ENCODE measurements at regions not wholly inside any gene's neighbourhood (a gene's known extent, or its start where the extent isn't known, plus 50 kb on each side); places are given as distances from the start of the nearest gene placed in this dataset.

DNA sequence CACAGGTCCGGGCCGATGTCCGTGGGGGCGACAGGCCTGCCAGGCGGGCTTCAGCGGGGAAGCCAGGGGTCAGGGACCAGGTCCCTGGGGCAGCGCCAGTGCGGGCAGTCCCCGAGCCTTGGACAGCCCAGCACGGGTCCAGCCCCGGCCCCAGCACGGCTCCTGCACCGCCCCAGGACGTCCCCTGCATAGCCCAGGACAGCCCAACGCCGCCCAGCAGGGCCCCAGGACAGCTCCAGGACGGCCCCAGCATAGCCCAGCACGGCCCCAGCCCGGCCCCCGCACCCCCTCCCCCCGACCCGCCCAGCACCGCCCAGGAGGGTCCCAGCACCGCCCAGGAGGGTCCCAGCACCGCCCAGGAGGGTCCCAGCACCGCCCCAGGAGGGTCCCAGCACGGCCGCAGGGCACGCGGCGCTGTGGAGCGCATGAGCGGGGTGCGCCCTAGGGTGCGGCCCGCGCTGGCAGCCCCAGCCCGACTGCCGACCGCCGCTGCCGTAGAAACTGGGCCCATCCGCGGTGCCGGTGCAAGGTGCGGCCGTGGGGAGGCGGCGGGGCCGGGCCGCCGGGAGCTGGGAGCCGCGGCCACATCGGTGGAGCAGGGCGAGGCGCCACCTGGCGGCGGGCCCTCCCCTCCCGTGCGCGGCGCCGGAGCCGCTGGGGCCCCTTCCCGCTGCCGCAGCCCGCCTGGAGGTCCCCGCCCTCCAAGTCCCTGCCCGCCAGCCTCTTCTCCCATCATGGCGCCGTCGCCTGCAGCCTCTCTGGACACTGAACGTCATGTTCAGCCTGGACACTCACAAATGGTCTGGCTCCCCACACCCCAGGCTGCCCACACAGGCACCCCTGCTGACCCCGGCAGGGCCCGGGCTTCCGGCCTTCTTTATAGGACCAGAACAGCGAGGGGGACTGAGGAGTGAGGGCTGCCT, 106.8 kb upstream of the NKX1-1 start:
- TF ChIP-seq, protein P1, sequence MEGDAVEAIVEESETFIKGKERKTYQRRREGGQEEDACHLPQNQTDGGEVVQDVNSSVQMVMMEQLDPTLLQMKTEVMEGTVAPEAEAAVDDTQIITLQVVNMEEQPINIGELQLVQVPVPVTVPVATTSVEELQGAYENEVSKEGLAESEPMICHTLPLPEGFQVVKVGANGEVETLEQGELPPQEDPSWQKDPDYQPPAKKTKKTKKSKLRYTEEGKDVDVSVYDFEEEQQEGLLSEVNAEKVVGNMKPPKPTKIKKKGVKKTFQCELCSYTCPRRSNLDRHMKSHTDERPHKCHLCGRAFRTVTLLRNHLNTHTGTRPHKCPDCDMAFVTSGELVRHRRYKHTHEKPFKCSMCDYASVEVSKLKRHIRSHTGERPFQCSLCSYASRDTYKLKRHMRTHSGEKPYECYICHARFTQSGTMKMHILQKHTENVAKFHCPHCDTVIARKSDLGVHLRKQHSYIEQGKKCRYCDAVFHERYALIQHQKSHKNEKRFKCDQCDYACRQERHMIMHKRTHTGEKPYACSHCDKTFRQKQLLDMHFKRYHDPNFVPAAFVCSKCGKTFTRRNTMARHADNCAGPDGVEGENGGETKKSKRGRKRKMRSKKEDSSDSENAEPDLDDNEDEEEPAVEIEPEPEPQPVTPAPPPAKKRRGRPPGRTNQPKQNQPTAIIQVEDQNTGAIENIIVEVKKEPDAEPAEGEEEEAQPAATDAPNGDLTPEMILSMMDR (IDR thresholded peaks at IDR 0.05; ENCODE audit: insufficient read depth, low read length, poor library complexity, severe bottlenecking) = no peak
- H3K36me3 ChIP-seq (ENCODE audit: control insufficient read depth, insufficient read depth, low read length) = no peaks in the 10 kb centered on the region
- H3K27me3 ChIP-seq (replicated peaks; ENCODE audit: control insufficient read depth, insufficient read depth, low read length) = no peaks in the 10 kb centered on the region
- DNase-seq (ENCODE audit: extremely low read depth, insufficient read length) = no peak
- H3K4me3 ChIP-seq (replicated peaks; ENCODE audit: low read depth, low read length) = no peak overlapping the region

DNA sequence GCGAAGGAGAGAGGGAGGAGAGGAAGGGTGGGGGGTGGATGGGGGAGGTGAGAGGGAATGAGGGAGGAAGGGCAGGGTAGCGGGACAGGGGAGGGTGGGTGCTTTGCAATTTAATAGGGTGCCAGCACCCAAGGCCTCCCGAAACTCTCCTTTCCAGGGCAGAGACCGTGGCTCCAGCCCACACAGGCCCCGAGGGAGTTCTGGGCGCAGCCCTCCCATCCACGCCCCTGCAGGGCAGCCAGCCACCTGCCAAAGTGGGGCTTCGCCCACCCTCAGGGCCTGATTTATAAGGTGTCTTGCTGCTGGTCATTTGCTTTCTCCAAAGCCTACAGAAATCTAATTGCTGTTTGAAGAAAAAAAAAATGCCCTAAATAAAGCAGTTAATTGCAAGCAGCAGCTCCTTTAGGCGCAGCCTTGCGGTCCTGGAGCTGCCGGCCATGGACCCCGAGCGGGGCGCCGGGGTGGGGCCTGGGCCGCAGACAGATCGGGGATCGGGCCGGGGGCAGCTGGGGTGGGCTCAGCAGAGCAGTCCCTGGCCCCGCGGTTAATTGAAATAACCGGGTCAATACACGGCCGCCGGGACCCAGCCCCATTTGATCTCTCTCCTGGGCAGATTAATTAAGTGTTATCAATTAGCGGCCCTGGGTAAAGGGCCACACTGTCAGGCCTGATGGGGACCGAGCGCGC, 106.0 kb upstream of the NKX1-1 start:
- Histone ChIP-seq H3K36me3 (ENCODE audit: control insufficient read depth, insufficient read depth, low read length) (no peaks in the 10 kb centered on the region), H3K27me3 (replicated peaks; ENCODE audit: control insufficient read depth, insufficient read depth, low read length) (no peaks in the 10 kb centered on the region), H3K4me3 (replicated peaks; ENCODE audit: low read depth, low read length) (no peak overlapping the region)
- TF ChIP-seq, protein P1 (IDR thresholded peaks at IDR 0.05; ENCODE audit: insufficient read depth, low read length, poor library complexity, severe bottlenecking) = no peak
- no peak for DNase-seq (ENCODE audit: extremely low read depth, insufficient read length)

DNA sequence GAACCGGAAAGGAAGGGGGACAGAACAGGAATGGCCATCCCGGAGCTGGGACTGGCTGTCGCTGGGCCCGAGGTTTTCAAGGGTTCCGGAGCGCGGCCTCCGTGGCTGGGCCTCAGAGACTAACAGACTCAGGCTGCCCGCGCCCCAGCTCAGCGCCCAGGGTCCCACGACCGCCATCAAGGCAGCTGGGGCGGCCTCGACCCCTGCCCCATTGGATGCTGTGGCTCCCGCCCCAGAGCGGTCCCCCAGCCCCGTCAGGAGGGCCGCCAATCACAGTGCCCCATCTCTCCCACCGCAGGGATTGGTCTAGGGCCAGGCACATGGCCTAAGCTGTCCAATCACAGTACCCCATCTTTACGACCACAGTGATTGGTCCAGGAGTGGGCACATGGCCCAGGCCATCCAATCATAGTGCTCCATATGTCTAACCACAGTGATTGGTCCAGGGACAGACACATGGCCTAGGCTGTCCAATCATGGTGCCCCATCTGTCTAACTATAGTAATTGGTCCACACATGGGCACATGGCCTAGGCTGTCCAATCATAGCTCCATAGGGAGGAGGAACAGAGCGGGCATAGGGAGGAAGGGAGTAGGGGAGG, 105.3 kb upstream of the NKX1-1 start:
- no peak for DNase-seq (ENCODE audit: extremely low read depth, insufficient read length)
- TF ChIP-seq, protein P1 (IDR thresholded peaks at IDR 0.05; ENCODE audit: insufficient read depth, low read length, poor library complexity, severe bottlenecking) = no peak
- Histone ChIP-seq H3K4me3 (replicated peaks; ENCODE audit: low read depth, low read length) (no peak overlapping the region), H3K36me3 (ENCODE audit: control insufficient read depth, insufficient read depth, low read length) (no peaks in the 10 kb centered on the region), H3K27me3 (replicated peaks; ENCODE audit: control insufficient read depth, insufficient read depth, low read length) (no peaks in the 10 kb centered on the region)

DNA sequence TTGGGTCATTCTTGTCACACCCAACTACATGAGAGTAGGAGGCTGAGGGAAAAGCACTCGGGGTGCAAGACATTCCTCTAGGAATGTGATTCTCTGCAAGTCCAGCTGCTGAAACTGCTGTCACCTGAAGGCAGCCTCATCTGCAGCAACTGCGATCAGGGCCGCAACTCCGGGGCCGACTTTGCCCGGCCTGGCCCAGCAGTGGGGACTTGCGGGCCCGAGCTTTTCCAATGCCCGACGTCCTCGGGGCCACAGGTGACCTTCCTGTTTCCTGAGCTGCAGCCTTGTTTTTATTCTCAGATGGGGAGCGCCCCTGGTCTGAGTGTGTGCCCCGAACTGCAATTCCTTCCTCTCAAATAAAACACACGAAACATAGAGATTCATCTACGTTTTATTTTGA, 104.7 kb upstream of the NKX1-1 start:
- Histone ChIP-seq H3K36me3 (ENCODE audit: control insufficient read depth, insufficient read depth, low read length) (no peaks in the 10 kb centered on the region), H3K27me3 (replicated peaks; ENCODE audit: control insufficient read depth, insufficient read depth, low read length) (no peaks in the 10 kb centered on the region), H3K4me3 (replicated peaks; ENCODE audit: low read depth, low read length) (no peak overlapping the region)
- TF ChIP-seq, protein P1 (IDR thresholded peaks at IDR 0.05; ENCODE audit: insufficient read depth, low read length, poor library complexity, severe bottlenecking) = no peak
- DNase-seq (ENCODE audit: extremely low read depth, insufficient read length) = no peak

DNA sequence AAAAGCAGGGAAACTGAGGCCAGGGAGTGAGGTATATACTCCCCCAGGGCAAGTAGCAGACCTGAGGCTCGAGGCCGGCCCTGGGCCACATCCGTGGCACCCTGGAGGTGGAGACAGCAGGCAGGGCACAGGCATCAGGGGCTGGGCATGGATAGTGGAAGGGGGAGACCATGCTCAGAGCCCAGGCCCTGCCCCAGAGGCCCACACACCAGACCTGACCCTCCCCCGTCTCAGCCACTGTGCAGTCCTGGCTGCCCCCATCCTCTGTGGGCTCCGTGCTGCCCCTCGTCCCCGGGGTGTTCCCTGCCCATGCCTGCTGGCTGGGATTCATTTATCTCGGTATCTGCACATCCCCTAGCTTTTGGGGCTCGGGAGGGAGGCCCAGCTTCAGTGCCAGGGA, 103.1 kb upstream of the NKX1-1 start:
- TF ChIP-seq, protein P1 (IDR thresholded peaks at IDR 0.05; ENCODE audit: insufficient read depth, low read length, poor library complexity, severe bottlenecking) = no peak
- no peaks in the 10 kb centered on the region for H3K27me3 ChIP-seq (replicated peaks; ENCODE audit: control insufficient read depth, insufficient read depth, low read length)

More for the DNA sequence above, 103.1 kb upstream of the NKX1-1 start:
- no peaks in the 10 kb centered on the region for H3K36me3 ChIP-seq (ENCODE audit: control insufficient read depth, insufficient read depth, low read length)
- no peak overlapping the region for H3K4me3 ChIP-seq (replicated peaks; ENCODE audit: low read depth, low read length)
- no peak for DNase-seq (ENCODE audit: extremely low read depth, insufficient read length)
